Tibial nerve (tissue), 4 donors: ENCODE measurements at regions not wholly inside any gene's neighbourhood (a gene's known extent, or its start where the extent isn't known, plus 50 kb on each side); places are given as distances from the start of the nearest gene placed in this dataset.

Source experiments
- CTCF ChIP-seq, 5 experiments: fragments of 200-600 bp in 3 of 5; fragments of 450-650 bp in 2 of 5; sonication (generic) in 3 of 5; IDR thresholded peaks; one replicate each; pipeline ENCODE4 v1.5.1; 2016 to 2019; ENCODE audit warnings: antibody characterized with exemption in 5 of 5, mild to moderate bottlenecking in 3 of 5, moderate library complexity in 2 of 5
- EP300 ChIP-seq, 2 donors: sonication (generic); formaldehyde crosslinking; IDR thresholded peaks; one replicate each; pipeline ENCODE4 v1.6.1; 2017; ENCODE audit warnings: antibody characterized with exemption in 2 of 2, mild to moderate bottlenecking in 1 of 2
- POLR2A ChIP-seq, 2 donors: fragments of 450-650 bp; IDR thresholded peaks; one replicate each; pipeline ENCODE4 v1.6.1; 2017; ENCODE audit warnings: antibody characterized with exemption in 2 of 2, mild to moderate bottlenecking in 2 of 2, moderate library complexity in 2 of 2

GRCh38 chr16:5465714-5466113, 368.1 kb upstream of the EEF2KMT start:
- TF ChIP-seq CTCF (IDR thresholded peaks at IDR 0.05) (no peak), POLR2A (IDR thresholded peaks at IDR 0.05) (no peak), EP300 (IDR thresholded peaks at IDR 0.05) (no peak)
